OCI-LY3 (cell line): ENCODE measurements at regions not wholly inside any gene's neighbourhood (a gene's known extent, or its start where the extent isn't known, plus 50 kb on each side); places are given as distances from the start of the nearest gene placed in this dataset.

Experiments used
- CTCF ChIP-seq: fragments of 200-600, 300-600 bp; sonication (generic); IDR thresholded peaks from 2 replicates; pipeline ENCODE4 v1.5.1; 2014; ENCODE audit warnings: antibody characterized with exemption, low read length, low read depth
- EZH2phosphoT487 ChIP-seq: fragments of 200-600 bp; shearing (Covaris generic); IDR thresholded peaks from 2 replicates; pipeline ENCODE4 v1.6.1; 2018; ENCODE audit warnings: antibody characterized with exemption, mixed run types, low read depth

- TF ChIP-seq EZH2phosphoT487 (no peak), CTCF (no peak)
Observed at GRCh38 chrX:7996851-7997250, 69.6 kb upstream of the PNPLA4 start.
